ENCODE measurements at regions not wholly inside any gene's neighbourhood (a gene's known extent, or its start where the extent isn't known, plus 50 kb on each side); places are given as distances from the start of the nearest gene placed in this dataset.

- TF ChIP-seq CTCF (optimal IDR thresholded peaks at IDR 0.05 in 1 of 3, IDR thresholded peaks at IDR 0.05 in 1 of 3, conservative IDR thresholded peaks at IDR 0.05 in 1 of 3; ENCODE audit: extremely low read depth in 1 of 3, insufficient read depth in 2 of 3, low read length in 3 of 3) (no peak), EZH2 (IDR thresholded peaks at IDR 0.05; ENCODE audit: low read length) (no peak)
Measured at GRCh38 chr18:65458871-65459270, 291.9 kb upstream of the CDH7 start.

Measured in keratinocyte (primary cell).